Liver (tissue), 8 donors: ENCODE measurements at regions not wholly inside any gene's neighbourhood (a gene's known extent, or its start where the extent isn't known, plus 50 kb on each side); places are given as distances from the start of the nearest gene placed in this dataset.

Source experiments
- DNase-seq: peaks from one replicate; pipeline ENCODE4 v3.0.0-alpha.2; 2017; ENCODE audit warnings: low spot score
- H3K27ac ChIP-seq, 2 donors: one replicate each; pipeline ENCODE4 v1.7.0; 2013; ENCODE audit warnings: inconsistent platforms in 2 of 2, low read length in 2 of 2, control low read depth in 1 of 2, low read depth in 1 of 2, mild to moderate bottlenecking in 1 of 2
- H3K27me3 ChIP-seq, 4 donors: one replicate each; pipeline versions ENCODE4 v1.6.1 to v1.7.0; 2013; ENCODE audit warnings: low read length in 3 of 4, inconsistent platforms in 1 of 4, mild to moderate bottlenecking in 1 of 4, moderate library complexity in 1 of 4; ENCODE audit not compliant: control insufficient read depth in 4 of 4, insufficient read depth in 4 of 4
- H3K36me3 ChIP-seq, 4 donors: one replicate each; pipeline versions ENCODE4 v1.6.1 to v1.7.0; 2013; ENCODE audit warnings: low read length in 3 of 4, mild to moderate bottlenecking in 3 of 4, low read depth in 1 of 4, moderate library complexity in 1 of 4; ENCODE audit not compliant: control insufficient read depth in 4 of 4, insufficient read depth in 3 of 4
- H3K4me1 ChIP-seq, 4 donors: one replicate each; pipeline versions ENCODE4 v1.6.1 to v1.7.0; 2013; ENCODE audit warnings: low read length in 3 of 4, mild to moderate bottlenecking in 3 of 4, moderate library complexity in 1 of 4; ENCODE audit not compliant: control insufficient read depth in 4 of 4, insufficient read depth in 4 of 4
- H3K4me3 ChIP-seq, 3 donors: one replicate each; pipeline versions ENCODE4 v1.6.1 to v1.7.0; 2013; ENCODE audit warnings: low read length in 3 of 3, control low read depth in 1 of 3, low read depth in 1 of 3, mild to moderate bottlenecking in 1 of 3
- H3K9ac ChIP-seq, 2 donors: one replicate each; pipeline ENCODE4 v1.7.0; 2013; ENCODE audit warnings: low read length in 2 of 2, mild to moderate bottlenecking in 2 of 2, moderate library complexity in 2 of 2, control low read depth in 1 of 2, low read depth in 1 of 2
- H3K9me3 ChIP-seq, 4 donors: one replicate each; pipeline versions ENCODE4 v1.6.1 to v1.7.0; 2013; ENCODE audit warnings: low read length in 3 of 4; ENCODE audit not compliant: control insufficient read depth in 4 of 4
- CTCF ChIP-seq: fragments of 150-350 bp; IDR thresholded peaks from 2 replicates; pipeline ENCODE4 v1.5.1; 2017; ENCODE audit warnings: improper control_type of control experiment, low read depth, low read length; ENCODE audit not compliant: missing input control
- EGR1 ChIP-seq, 2 donors: IDR thresholded peaks; 2 replicates each; pipeline ENCODE4 v1.6.1; 2016 to 2018; ENCODE audit warnings: antibody characterized with exemption in 2 of 2, low read depth in 2 of 2
- FOXA1 ChIP-seq: IDR thresholded peaks from 2 replicates; pipeline ENCODE4 v1.6.1; 2016; ENCODE audit warnings: antibody characterized with exemption
- FOXA2 ChIP-seq: IDR thresholded peaks from 2 replicates; pipeline ENCODE4 v1.6.1; 2016; ENCODE audit warnings: antibody characterized with exemption
- HNF4A ChIP-seq, 2 donors: conservative IDR thresholded peaks; 2 replicates each; pipeline ENCODE4 v1.6.1; 2016; ENCODE audit warnings: antibody characterized with exemption in 2 of 2, mild to moderate bottlenecking in 2 of 2
- NR2F2 ChIP-seq: IDR thresholded peaks from 2 replicates; pipeline ENCODE4 v1.6.1; 2016; ENCODE audit warnings: antibody characterized with exemption
- RAD21 ChIP-seq, 2 donors: IDR thresholded peaks; 2 replicates each; pipeline ENCODE4 v1.6.1; 2016; ENCODE audit warnings: antibody characterized with exemption in 2 of 2, mild to moderate bottlenecking in 2 of 2
- REST ChIP-seq: IDR thresholded peaks from 2 replicates; pipeline ENCODE4 v1.6.1; 2016; ENCODE audit warnings: antibody characterized with exemption, mild to moderate bottlenecking
- SP1 ChIP-seq: IDR thresholded peaks from 2 replicates; pipeline ENCODE4 v1.6.1; 2018; ENCODE audit warnings: antibody characterized with exemption, mild to moderate bottlenecking
- YY1 ChIP-seq: IDR thresholded peaks from 2 replicates; pipeline ENCODE4 v1.6.1; 2016; ENCODE audit warnings: antibody characterized with exemption, mild to moderate bottlenecking
- WGBS: extraction: QIAGEN DNeasy Blood & Tissue Kit; methylation state at CpG from one replicate; pipeline ENCODE4 v1.1.7; 2013; 5-methylcytosine and 5-hydroxymethylcytosine counted together
- donor health status: healthy.
- donor health status: healthy.
- donor health status: healthy.
- donor health status: healthy.
- donor health status: healthy.

- 84% methylated on average over 5 of the region's 5 CpGs for WGBS
- Histone ChIP-seq H3K36me3 (no peaks in the 10 kb centered on the region), H3K27me3 (no peaks in the 10 kb centered on the region), H3K9me3 (no peaks in the 10 kb centered on the region), H3K4me3 (no peak overlapping the region), H3K27ac (no peak overlapping the region), H3K4me1 (peaks cover 0 to 6% (median 0%) of the 10 kb centered on the region in 4 donors), H3K9ac (no peak overlapping the region)
- no peak for TF ChIP-seq YY1
- peak in 1 of 2 donors; percentile 25 for TF ChIP-seq HNF4A (conservative IDR thresholded peaks at IDR 0.05)
- DNase-seq = no peak
These were observed 138.1 kb upstream of the CWC22 start for GRCh38 chr2:180145163-180145562.

GRCh38 chr2:180144338-180144813 is 137.3 kb upstream of the CWC22 start:
- no peak overlapping the region for H3K27ac ChIP-seq
- H3K9me3 ChIP-seq = no peaks in the 10 kb centered on the region
- TF ChIP-seq SP1 (no peak), EGR1 (IDR thresholded peaks at IDR 0.05; ENCODE audit: low read depth in 2 of 2) (no peak), CTCF (no peak), YY1 (no peak), NR2F2 (no peak), FOXA1 (no peak), RAD21 (IDR thresholded peaks at IDR 0.05) (no peak), HNF4A (conservative IDR thresholded peaks at IDR 0.05) (no peak), REST (no peak), FOXA2 (no peak)
- no peak overlapping the region for H3K4me3 ChIP-seq
- H3K4me1 ChIP-seq = peaks cover 0 to 6% (median 0%) of the 10 kb centered on the region in 4 donors
- H3K9ac ChIP-seq = no peak overlapping the region
- H3K27me3 ChIP-seq = no peaks in the 10 kb centered on the region
- no peak for DNase-seq
- no peaks in the 10 kb centered on the region for H3K36me3 ChIP-seq

- Histone ChIP-seq H3K27ac (no peak overlapping the region), H3K27me3 (no peaks in the 10 kb centered on the region), H3K4me3 (no peak overlapping the region), H3K9me3 (no peaks in the 10 kb centered on the region), H3K36me3 (no peaks in the 10 kb centered on the region), H3K4me1 (peaks cover 0 to 6% (median 0%) of the 10 kb centered on the region in 4 donors), H3K9ac (no peak overlapping the region)
- DNase-seq = no peak
- 87% methylated on average over 5 of the region's 5 CpGs for WGBS
- TF ChIP-seq SP1 = no peak
- no peak for TF ChIP-seq HNF4A (conservative IDR thresholded peaks at IDR 0.05)
- TF ChIP-seq CTCF = no peak
These were observed 136.7 kb upstream of the CWC22 start for GRCh38 chr2:180143633-180144337.
